SK-N-SH (cell line): ENCODE measurements at regions not wholly inside any gene's neighbourhood (a gene's known extent, or its start where the extent isn't known, plus 50 kb on each side); places are given as distances from the start of the nearest gene placed in this dataset.

Experiments
- CTCF ChIA-PET: fragments of 300-600, 350-600 bp; formaldehyde crosslinking; extraction: SDS; loops from one replicate; lab custom pipeline; 2021; lab: Yijun Ruan, JAX
- POLR2A ChIA-PET: fragments of 350-600 bp; sonication (Branson Sonifier 250); formaldehyde crosslinking; extraction: SDS; loops from one replicate; lab custom pipeline; 2020; ENCODE audit warnings: antibody characterized with exemption, inconsistent platforms; lab: Yijun Ruan, JAX
- DNase-seq: peaks from one replicate; pipeline ENCODE4 v3.0.0; 2012
- H2AFZ ChIP-seq: fragments of 200-600 bp; sonication (generic); 2 replicates; pipeline ENCODE4 v1.8.1; 2016; ENCODE audit warnings: antibody characterized with exemption, mild to moderate bottlenecking, low read depth
- H3F3A ChIP-seq: fragments of 200-600 bp; sonication (generic); replicated peaks from 2 replicates; pipeline ENCODE3; 2016; ENCODE audit warnings: antibody characterized with exemption, mild to moderate bottlenecking; ENCODE audit not compliant: insufficient read depth
- H3K27ac ChIP-seq, 2 experiments: fragments of 200-500 bp in 1 of 2; fragments of 200-600 bp in 1 of 2; sonication (Bioruptor generic) in 1 of 2; sonication (generic), shearing (Covaris generic) in 1 of 2; 2 replicates each; pipeline versions ENCODE4 v1.5.1 to v1.6.1; 2014 to 2016; ENCODE audit warnings: low read depth in 2 of 2, inconsistent platforms in 1 of 2, low read length in 1 of 2, mild to moderate bottlenecking in 1 of 2, mixed read lengths in 1 of 2
- H3K27me3 ChIP-seq: fragments of 200-600 bp; sonication (generic), shearing (Covaris generic); 2 replicates; pipeline ENCODE4 v1.6.1; 2016; ENCODE audit warnings: mixed run types; ENCODE audit not compliant: insufficient read depth
- H3K36me3 ChIP-seq, 2 experiments: fragments of 200-500 bp in 1 of 2; fragments of 200-600 bp in 1 of 2; sonication (Bioruptor generic) in 1 of 2; sonication (generic) in 1 of 2; replicated peaks in 1 of 2; 2 replicates each; pipeline versions ENCODE3 to v1.5.1; 2014 to 2016; ENCODE audit warnings: low read length in 1 of 2, mild to moderate bottlenecking in 1 of 2; ENCODE audit not compliant: insufficient read depth in 2 of 2, control insufficient read depth in 1 of 2
- H3K4me1 ChIP-seq, 2 experiments: fragments of 200-500 bp in 1 of 2; fragments of 200-600 bp in 1 of 2; sonication (Bioruptor generic) in 1 of 2; sonication (generic), shearing (Covaris generic) in 1 of 2; 2 replicates each; pipeline versions ENCODE4 v1.5.1 to v1.6.1; 2014 to 2016; ENCODE audit warnings: low read depth in 1 of 2, low read length in 1 of 2, mixed run types in 1 of 2; ENCODE audit not compliant: insufficient read depth in 2 of 2, control insufficient read depth in 1 of 2
- H3K4me2 ChIP-seq: fragments of 200-600 bp; sonication (generic), shearing (Covaris generic); 2 replicates; pipeline ENCODE4 v1.6.1; 2017; ENCODE audit warnings: mixed run types
- H3K4me3 ChIP-seq, 2 experiments: fragments of 200-500 bp in 1 of 2; fragments of 200-600 bp in 1 of 2; sonication (Bioruptor generic) in 1 of 2; sonication (generic), shearing (Covaris generic) in 1 of 2; 2 replicates each; pipeline versions ENCODE4 v1.5.1 to v1.8.1; 2014 to 2016; ENCODE audit warnings: low read depth in 2 of 2, inconsistent platforms in 1 of 2, low read length in 1 of 2, mild to moderate bottlenecking in 1 of 2, mixed read lengths in 1 of 2, moderate library complexity in 1 of 2
- H3K79me2 ChIP-seq: fragments of 200-600 bp; sonication (generic); 2 replicates; pipeline ENCODE4 v1.8.1; 2017; ENCODE audit warnings: mild to moderate bottlenecking; ENCODE audit not compliant: insufficient read depth
- H3K9ac ChIP-seq: fragments of 200-600 bp; sonication (generic); 2 replicates; pipeline ENCODE4 v1.6.1; 2017; ENCODE audit warnings: mixed run types
- H3K9me2 ChIP-seq: fragments of 200-600 bp; sonication (generic); 2 replicates; pipeline ENCODE4 v1.6.1; 2017; ENCODE audit warnings: mixed run types
- H3K9me3 ChIP-seq: fragments of 200-600 bp; sonication (generic); 2 replicates; pipeline ENCODE4 v1.6.1; 2017; ENCODE audit warnings: mixed run types, mild to moderate bottlenecking, moderate library complexity
- H4K20me1 ChIP-seq: fragments of 200-600 bp; sonication (generic); 2 replicates; pipeline ENCODE4 v1.6.1; 2017; ENCODE audit warnings: mild to moderate bottlenecking, mixed run types; ENCODE audit not compliant: insufficient read depth
- CHD2 ChIP-seq: fragments of 150-350 bp; IDR thresholded peaks from 2 replicates; pipeline ENCODE4 v1.6.1; 2018; ENCODE audit warnings: low read length; ENCODE audit not compliant: partially characterized antibody
- CTCF ChIP-seq: fragments of 200-600 bp; sonication (generic); IDR thresholded peaks from 2 replicates; pipeline ENCODE4 v1.6.1; 2017; ENCODE audit warnings: antibody characterized with exemption, mild to moderate bottlenecking, moderate library complexity
- FOXM1 ChIP-seq: IDR thresholded peaks from 2 replicates; pipeline ENCODE4 v1.4.0; 2012; ENCODE audit warnings: low read depth, mild to moderate bottlenecking
- GABPA ChIP-seq: IDR thresholded peaks from 2 replicates; pipeline ENCODE4 v1.4.0; 2012; ENCODE audit warnings: low read depth, mild to moderate bottlenecking
- IRF3 ChIP-seq: fragments of 150-350 bp; IDR thresholded peaks from 2 replicates; pipeline ENCODE4 v1.6.1; 2016; ENCODE audit warnings: mild to moderate bottlenecking, low read depth, low read length
- MAX ChIP-seq: IDR thresholded peaks from 2 replicates; pipeline ENCODE4 v1.4.0; 2012; ENCODE audit warnings: low read depth
- MEF2A ChIP-seq: IDR thresholded peaks from 2 replicates; pipeline ENCODE4 v1.4.0; 2012; ENCODE audit warnings: low read depth, borderline replicate concordance
- MXI1 ChIP-seq: IDR thresholded peaks from 2 replicates; pipeline ENCODE4 v1.6.1; 2012; ENCODE audit warnings: mild to moderate bottlenecking, low read depth, low read length, improper control_type of control experiment
- NFIC ChIP-seq: IDR thresholded peaks from 2 replicates; pipeline ENCODE4 v1.4.0; 2012; ENCODE audit warnings: borderline replicate concordance
- NRF1 ChIP-seq: IDR thresholded peaks from 2 replicates; pipeline ENCODE4 v1.6.1; 2012; ENCODE audit warnings: low read depth, mild to moderate bottlenecking, low read length
- PBX3 ChIP-seq: IDR thresholded peaks from 2 replicates; pipeline ENCODE4; 2012
- RAD21 ChIP-seq: IDR thresholded peaks from 2 replicates; pipeline ENCODE4 v1.6.1; 2012; ENCODE audit warnings: mild to moderate bottlenecking, low read length
- REST ChIP-seq: IDR thresholded peaks from 2 replicates; pipeline ENCODE4 v1.6.1; 2012; ENCODE audit warnings: mild to moderate bottlenecking, low read depth, low read length, moderate library complexity
- RFX5 ChIP-seq: IDR thresholded peaks from 2 replicates; pipeline ENCODE4 v1.6.1; 2012; ENCODE audit warnings: mild to moderate bottlenecking, improper control_type of control experiment, low read length
- RXRA ChIP-seq: IDR thresholded peaks from 2 replicates; pipeline ENCODE4 v1.4.0; 2012; ENCODE audit warnings: low read depth, mild to moderate bottlenecking, borderline replicate concordance
- SIN3A ChIP-seq: IDR thresholded peaks from 2 replicates; pipeline ENCODE4 v1.6.1; 2012; ENCODE audit warnings: low read depth, mild to moderate bottlenecking, low read length, moderate library complexity, borderline replicate concordance
- SMC3 ChIP-seq: IDR thresholded peaks from 2 replicates; pipeline ENCODE4 v1.6.1; 2012; ENCODE audit warnings: low read depth, low read length, improper control_type of control experiment
- TAF1 ChIP-seq: IDR thresholded peaks from 2 replicates; pipeline ENCODE4 v1.6.1; 2012; ENCODE audit warnings: low read depth, mild to moderate bottlenecking, low read length, moderate library complexity, borderline replicate concordance
- TCF12 ChIP-seq: IDR thresholded peaks from 2 replicates; pipeline ENCODE4 v1.4.0; 2012
- USF1 ChIP-seq: IDR thresholded peaks from 2 replicates; pipeline ENCODE4 v1.4.0; 2012; ENCODE audit warnings: low read depth, borderline replicate concordance
- YY1 ChIP-seq: IDR thresholded peaks from 2 replicates; pipeline ENCODE4 v1.4.0; 2012; ENCODE audit warnings: low read depth, mild to moderate bottlenecking
- ZBTB33 ChIP-seq: IDR thresholded peaks from 2 replicates; pipeline ENCODE4 v1.4.0; 2012; ENCODE audit warnings: low read depth, borderline replicate concordance
- WGBS: methylation state at CpG from one replicate; pipeline ENCODE4 v1.1.6; 2017; ENCODE audit warnings: low lambda C conversion rate; 5-methylcytosine and 5-hydroxymethylcytosine counted together

GRCh38 chr1:241444836-241445235 lies 74.7 kb downstream of the FH start (continued):
- no peak for TF ChIP-seq REST
- no peak for TF ChIP-seq MEF2A
- no peak for TF ChIP-seq RAD21
- TF ChIP-seq PBX3 = no peak
- no peak for TF ChIP-seq YY1
- no peak for TF ChIP-seq SIN3A
- no peak for TF ChIP-seq NFIC

GRCh38 chr1:241443561-241443960 lies 76.0 kb downstream of the FH start:
- H3K9me3 ChIP-seq = no peaks in the 10 kb centered on the region
- no peak overlapping the region for H3K4me3 ChIP-seq
- DNase-seq = no peak
- no peak overlapping the region for H2AFZ ChIP-seq
- no peaks in the 10 kb centered on the region for H3K27me3 ChIP-seq
- WGBS = 42% methylated on average over 2 of the region's 2 CpGs
- peaks cover 0 to 2% of the 10 kb centered on the region in 2 experiments; a peak in 1 of 4 replicates for H3K4me1 ChIP-seq
- H3K9ac ChIP-seq = no peak overlapping the region
- H3K27ac ChIP-seq = no peak overlapping the region
- no peak overlapping the region for H3K4me2 ChIP-seq
- H3F3A ChIP-seq = no peaks in the 10 kb centered on the region
- H3K36me3 ChIP-seq = no peaks in the 10 kb centered on the region
- H3K79me2 ChIP-seq = no peaks in the 10 kb centered on the region
- CTCF ChIA-PET = interaction anchor here (0.7 to 0.8 kb wide), 2 partner anchors 65 to 556 kb away, joined by 3 read pairs; no protein-coding TSS in a partner anchor
- POLR2A ChIA-PET = no interaction called here
- H3K9me2 ChIP-seq = no peaks in the 10 kb centered on the region
- H4K20me1 ChIP-seq = no peaks in the 10 kb centered on the region
- TF ChIP-seq RAD21 (no peak), MXI1 (no peak), IRF3 (no peak), MAX (no peak), RFX5 (no peak), NFIC (no peak), SMC3 (no peak), TCF12 (no peak), TAF1 (no peak), CTCF (no peak), CHD2 (no peak), ZBTB33 (no peak), GABPA (no peak), RXRA (no peak), SIN3A (no peak), USF1 (no peak), FOXM1 (no peak), NRF1 (no peak)
